Left colon (tissue), 2 donors: ENCODE measurements at regions not wholly inside any gene's neighbourhood (a gene's known extent, or its start where the extent isn't known, plus 50 kb on each side); places are given as distances from the start of the nearest gene placed in this dataset.

Source experiments
- ATAC-seq: fragments of 200-7000 bp; cut with Tn5 transposase; one replicate; pipeline ENCODE4 v1.9.1; 2020; ENCODE audit warnings: mild to moderate bottlenecking, moderate library complexity
- DNase-seq, 2 donors: peaks; one replicate each; pipeline ENCODE4 v3.0.0-alpha.2; 2020
- intact Hi-C, 2 donors: fragments of 100-400 bp; cut with DNase I in 1 of 2; cut with micrococcal nuclease in 1 of 2; formaldehyde crosslinking; loops; one replicate each; pipeline versions ENCODE4 v1.11.2 to v1.14.0; 2022; cut with DNase I, micrococcal nuclease
- donor health status: DM: no; HTN: no; CAD: no.
- donor health status: DM: yes; HTN: yes; CAD: no.

DNA sequence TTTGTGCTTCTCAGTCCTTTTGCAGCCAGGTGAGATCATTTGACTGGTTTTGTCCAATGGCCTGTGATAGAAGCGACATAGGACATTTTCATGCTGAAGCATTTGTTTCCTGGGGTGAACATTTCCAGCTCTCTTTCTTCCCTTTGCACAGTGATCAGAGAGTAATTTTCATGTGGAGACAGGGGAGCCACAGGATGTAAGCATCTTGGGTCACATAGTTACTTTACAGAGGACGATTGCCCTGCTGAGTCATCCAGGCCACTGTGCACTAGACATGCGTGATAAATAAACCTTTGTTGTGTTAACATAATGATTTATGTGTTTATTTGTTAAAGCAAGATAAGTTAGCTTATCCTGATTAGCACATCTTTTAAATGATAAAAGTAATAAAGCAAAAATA is 263.5 kb upstream of the CCDC179 start:
- intact Hi-C loops: no loop called here
- DNase-seq: no peak
- peak; percentile 60 for ATAC-seq

DNA sequence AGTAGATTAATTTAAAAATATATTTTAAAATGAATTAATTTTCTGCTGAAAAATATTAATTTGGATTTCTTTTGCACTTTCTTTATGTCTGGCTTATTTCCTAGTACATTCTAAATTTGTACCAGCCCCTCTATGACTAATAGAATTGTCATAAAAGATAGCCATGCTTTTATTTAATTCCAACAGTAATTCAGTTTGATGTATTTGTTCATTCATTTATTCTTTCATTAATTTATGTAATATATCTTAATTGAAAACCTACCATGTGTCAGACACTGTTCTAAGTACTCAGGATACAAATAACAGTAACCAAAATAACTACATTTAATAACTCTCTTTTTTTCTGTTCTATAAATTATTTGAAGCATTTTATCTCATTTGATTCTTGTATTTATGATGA is 264.0 kb upstream of the CCDC179 start:
- intact Hi-C loops: no loop called here
- no peak for ATAC-seq
- DNase-seq: no peak

DNA sequence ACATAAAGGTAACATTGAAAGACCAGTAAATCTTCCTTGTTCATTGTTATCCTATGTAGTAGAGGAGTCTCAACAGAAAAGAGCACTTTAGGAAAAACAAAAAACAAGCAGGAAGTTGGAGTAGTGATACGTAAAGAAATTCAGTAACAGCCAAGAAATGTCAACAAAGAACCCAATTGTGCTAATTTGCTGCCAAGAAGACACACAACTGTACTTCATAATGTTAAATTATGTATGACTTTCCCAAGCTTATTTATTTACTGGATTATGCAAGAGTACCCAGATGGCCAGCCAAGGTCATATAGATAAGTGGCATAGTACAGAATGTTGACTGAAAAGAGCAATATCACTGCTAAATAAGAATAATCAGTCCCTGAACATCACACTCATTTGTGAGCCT is 264.7 kb upstream of the CCDC179 start:
- ATAC-seq: peak; percentile 71
- intact Hi-C loops: no loop called here
- no peak for DNase-seq

DNA sequence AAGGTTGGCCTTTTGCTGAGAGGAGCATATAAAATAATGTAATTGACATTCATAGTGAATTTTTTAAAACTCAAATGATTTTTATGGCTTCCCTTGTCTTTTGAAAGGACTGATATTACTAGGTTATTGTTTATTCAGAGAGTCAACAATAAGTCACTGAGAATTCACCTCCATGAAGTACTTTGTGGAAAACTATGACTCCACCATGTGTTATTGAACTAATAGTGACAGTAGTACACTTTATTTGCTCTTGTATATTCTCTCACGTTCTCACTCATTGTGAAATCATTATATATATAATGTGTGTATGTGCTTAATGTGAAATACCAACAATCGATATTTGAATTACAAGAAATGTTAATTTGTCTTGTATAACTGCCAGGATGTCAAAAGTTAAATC is 267.4 kb upstream of the CCDC179 start:
- intact Hi-C loops: no loop called here
- ATAC-seq (no peak), DNase-seq (no peak)

DNA sequence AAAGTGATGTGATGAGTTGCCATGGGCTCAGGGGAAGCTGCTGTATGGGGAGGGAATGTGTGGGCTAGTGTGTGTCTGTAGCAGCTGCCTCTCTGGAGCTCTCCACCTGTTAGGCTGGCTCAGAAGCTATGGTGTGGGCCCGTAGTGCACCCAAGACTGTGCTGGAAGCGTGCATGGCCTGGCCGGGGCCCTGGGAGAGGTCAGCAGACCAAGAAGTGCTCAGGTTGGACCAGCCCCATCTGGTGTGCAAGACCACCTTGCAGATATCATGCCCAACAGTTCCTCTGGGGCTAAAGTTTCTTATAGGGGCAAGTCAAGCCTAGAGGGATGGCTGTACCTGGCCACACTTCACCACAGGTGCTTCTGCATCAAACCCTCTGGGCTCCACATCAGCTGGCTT is 274.4 kb upstream of the CCDC179 start:
- DNase-seq (no peak), ATAC-seq (no peak)
- intact Hi-C loops: no loop called here

DNA sequence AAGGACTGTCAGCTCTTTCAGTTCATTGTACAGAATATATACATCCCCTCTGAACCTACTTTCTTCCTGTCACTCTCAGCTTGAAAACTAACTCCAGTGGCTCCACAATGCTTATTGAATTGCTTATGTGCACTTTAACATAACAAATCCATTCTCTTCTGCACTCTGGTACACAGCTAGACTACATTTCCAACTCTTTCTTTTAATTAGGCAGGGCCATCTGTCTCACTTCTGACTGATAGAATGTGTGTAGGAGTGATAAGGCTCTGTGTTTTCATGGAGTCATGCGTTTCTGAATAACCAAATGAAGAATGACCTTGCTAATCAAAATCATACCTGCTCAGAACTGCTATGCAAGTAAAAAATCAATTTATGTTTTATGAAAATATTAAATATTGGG is 278.5 kb upstream of the CCDC179 start:
- intact Hi-C loops: no loop called here
- ATAC-seq: no peak
- no peak for DNase-seq

DNA sequence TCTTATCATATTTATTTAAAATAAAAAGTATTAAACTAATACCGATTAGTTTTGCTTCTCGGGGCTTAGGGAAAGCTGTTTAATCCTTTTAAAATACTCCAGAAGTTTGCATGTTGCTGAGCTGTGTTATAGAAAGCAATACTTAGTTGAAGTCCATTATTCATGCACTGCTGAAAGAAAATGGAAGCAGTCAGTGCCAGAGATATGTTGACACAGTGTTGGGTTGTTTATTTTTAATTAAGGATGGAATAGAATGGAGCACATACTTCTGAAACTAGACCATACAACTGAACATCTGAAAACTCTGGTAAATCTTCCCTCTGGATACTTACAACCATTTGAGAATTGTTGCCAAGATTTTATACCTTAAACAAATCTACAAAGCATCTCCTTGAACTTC is 282.7 kb upstream of the CCDC179 start:
- no peak for ATAC-seq
- no peak for DNase-seq
- intact Hi-C loops: no loop called here

DNA sequence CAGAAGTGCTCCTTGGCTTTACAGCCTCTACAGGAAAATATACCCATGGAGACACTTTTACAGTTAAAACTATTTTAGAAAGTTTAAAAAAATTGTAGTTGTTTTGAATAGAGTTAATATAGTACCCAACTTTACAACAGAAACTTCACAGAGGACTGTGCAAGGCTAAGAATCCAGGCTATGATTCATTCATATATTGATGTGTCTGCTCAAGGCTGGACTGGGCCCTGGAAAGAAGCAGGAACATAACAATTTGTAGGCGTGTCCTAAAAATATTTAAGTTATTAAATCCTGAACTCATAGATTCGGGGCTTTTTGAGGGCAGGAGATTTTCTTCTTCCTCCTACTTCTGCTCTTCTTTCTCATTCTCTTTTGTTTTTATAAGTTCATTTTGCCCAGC is 291.5 kb upstream of the CCDC179 start:
- no peak for DNase-seq
- no peak for ATAC-seq
- intact Hi-C loops: no loop called here

DNA sequence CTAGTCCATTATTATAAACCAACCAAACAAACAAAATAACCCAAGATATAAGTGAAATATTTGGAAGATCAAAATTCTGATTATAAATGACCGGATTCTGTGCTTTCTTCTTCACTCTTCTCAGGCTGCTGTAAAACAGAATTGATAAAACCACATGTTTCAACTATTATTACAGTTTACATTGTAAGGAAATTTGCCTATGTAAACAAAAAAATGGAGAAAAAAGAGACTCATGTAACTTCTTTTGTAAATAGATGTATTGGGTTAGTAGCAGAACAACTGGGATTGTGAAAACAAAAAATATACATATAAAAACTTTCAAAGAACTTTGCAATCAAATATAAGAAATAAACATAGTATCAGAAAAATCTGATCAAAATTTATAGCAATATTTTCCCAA is 295.2 kb upstream of the CCDC179 start:
- ATAC-seq: no peak
- DNase-seq: no peak
- intact Hi-C loops: no loop called here

DNA sequence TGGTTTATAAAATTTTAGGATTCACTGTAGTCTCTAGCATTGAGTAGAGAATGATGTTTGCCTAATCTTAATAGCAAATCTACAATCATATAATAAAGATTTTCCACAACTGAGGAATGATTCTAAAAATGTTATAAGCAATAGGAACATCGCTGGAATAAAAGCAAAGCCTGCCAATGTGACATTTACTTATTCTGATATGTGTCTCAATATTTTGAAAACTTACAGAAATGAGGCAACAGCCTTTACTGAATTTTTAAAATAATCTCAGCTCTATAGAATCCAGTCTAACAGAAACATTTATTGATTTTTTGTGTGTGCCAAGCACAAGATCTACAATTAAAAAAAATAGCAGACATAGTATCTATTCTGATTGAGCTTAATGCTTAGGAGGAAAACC is 303.7 kb upstream of the CCDC179 start:
- DNase-seq (no peak), ATAC-seq (no peak)
- intact Hi-C loops: no loop called here

DNA sequence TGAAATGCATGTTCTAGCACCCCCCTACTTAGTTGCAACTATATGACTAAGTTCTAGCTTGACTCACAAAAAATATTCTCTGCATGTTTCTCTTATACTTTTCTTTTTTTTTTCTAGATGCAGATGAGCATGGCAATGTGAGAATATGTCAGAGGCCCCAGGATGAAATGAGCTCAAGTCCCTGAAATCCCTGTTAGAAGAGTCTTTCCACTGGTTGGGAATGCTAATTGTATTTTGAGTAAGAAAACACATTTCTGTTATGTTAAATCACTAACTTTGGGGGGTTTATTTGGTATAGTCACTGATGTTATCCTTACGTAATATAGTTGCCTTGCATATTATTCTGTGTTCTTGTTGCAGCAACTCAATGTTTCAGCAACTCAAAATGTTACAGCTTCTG is 306.1 kb upstream of the CCDC179 start:
- DNase-seq (no peak), ATAC-seq (no peak)

DNA sequence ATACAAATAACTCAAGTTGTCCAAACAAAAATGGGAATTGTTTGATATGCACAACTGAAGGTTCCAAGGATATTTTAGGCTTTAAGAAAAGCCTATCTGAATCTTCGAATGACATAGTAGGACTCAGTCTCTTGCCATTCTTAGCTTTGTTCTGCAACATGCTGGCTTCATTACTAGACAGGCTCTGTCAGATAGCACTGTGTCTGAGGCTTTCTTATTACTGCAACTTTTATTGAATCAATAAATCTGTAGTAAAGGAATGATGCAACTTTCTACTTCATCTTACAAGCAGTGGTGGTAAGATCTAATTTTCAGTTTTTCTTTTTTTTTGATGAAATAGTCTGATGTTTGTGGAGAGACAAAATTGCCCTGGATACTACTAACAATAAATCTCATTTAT is 319.3 kb upstream of the CCDC179 start:
- no peak for DNase-seq
- intact Hi-C loops: no loop called here
- no peak for ATAC-seq

More for the DNA sequence above, 306.1 kb upstream of the CCDC179 start:
- intact Hi-C loops: no loop called here

DNA sequence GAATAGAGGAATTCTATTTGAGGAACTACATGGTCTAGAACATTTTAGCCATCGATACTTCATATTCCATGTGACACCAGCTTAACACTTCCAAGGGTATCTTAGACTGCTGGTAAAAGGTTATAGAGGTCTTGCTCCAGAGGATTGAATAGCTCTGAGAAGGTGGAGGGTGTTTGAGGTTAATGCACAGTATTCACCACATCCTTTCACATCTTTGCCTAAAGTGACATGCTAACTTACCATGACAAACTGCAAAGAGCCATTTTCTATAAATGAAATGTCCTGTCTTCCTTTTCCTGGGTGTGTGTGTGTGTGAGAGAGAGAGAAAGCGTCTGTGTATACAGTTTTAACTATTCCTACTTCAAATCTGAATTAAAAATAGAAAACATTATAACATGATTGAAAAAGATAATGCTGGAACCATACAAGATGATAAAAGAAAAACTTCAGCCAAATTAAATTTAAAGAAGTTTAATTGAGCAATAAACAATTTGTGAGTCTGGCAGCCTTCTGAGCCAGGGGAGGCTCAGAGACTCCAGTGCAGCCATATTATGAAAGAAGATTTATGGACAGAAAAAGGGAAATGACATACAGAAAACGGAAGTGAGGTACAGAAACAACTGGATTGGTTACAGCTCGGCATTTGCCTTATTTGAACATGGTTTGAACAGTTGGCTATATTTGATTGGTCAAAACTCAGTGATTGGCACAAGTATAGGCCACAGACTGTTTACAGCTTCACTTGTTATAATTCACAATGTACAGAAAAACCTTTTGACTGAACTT is 320.9 kb upstream of the CCDC179 start:
- ATAC-seq (no peak), DNase-seq (no peak)
- intact Hi-C loops: no loop called here

DNA sequence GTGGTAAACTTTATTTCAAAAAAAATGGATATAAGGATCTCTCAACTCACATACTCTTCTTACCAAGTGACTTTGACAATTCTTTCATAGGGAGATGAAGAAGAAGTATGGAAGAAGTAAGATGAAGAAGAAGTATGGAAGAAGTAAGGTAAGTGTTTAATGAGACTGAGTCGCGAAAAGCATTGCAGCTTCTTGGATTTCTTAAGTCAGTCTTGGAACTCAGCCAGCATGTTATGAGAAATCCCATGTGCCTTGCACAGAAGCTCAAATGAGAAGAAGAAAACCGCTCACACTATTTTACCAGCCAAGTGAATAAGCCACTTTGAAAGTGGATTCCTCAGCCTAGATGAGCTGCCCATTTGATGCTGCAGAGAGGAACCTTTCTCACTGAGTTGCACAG is 332.0 kb upstream of the CCDC179 start:
- intact Hi-C loops: no loop called here
- ATAC-seq (no peak), DNase-seq (no peak)

DNA sequence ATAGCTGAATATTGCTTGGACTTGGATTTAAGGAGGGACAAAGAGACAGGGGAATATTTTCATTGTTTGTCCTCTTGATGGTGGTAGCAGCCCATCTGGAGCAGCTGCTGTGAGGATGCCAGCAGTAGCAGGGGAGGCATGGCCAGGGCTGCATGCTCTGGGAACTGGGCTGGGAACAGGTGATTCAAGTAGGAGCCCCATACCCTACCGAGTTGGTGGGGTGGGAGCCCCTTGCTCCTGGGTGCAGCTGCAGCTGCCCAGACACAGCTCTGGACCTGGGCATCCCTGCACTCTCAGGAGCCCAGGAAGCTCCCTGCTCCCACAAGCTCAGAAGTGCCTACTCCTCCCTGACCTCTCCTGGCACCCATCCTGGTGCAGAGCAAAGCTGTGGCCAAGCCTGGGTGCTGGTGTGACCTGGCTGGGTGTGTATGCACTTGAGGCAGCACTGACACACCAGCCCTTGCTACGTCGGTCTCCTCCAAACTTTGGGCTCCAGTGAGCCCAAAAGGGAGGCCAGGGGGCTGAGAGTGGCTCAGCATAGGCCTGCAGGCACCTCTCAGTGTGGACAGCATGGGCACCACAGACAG is 341.8 kb upstream of the CCDC179 start:
- DNase-seq: no peak
- intact Hi-C loops: no loop called here
- no peak for ATAC-seq

DNA sequence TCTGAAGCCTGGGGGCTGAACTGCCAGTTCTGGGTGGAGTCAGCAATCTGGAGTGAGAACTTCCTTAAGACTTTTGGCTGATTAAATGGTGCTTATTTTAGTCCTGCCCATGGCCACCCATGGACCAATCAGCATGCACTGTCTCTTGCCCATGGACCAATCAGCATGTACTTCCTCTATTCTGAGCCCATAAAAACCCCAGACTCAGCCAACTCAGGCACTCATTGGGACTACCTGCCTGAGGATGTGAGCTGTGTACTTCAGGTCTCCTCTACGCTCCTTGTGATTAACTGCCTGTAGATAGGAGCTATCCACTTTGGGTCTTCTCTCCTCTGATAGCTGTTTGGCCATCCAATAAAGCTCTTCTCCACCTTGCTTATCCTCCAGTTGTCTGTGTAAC is 342.3 kb upstream of the CCDC179 start:
- DNase-seq (no peak), ATAC-seq (no peak)
- intact Hi-C loops: no loop called here

DNA sequence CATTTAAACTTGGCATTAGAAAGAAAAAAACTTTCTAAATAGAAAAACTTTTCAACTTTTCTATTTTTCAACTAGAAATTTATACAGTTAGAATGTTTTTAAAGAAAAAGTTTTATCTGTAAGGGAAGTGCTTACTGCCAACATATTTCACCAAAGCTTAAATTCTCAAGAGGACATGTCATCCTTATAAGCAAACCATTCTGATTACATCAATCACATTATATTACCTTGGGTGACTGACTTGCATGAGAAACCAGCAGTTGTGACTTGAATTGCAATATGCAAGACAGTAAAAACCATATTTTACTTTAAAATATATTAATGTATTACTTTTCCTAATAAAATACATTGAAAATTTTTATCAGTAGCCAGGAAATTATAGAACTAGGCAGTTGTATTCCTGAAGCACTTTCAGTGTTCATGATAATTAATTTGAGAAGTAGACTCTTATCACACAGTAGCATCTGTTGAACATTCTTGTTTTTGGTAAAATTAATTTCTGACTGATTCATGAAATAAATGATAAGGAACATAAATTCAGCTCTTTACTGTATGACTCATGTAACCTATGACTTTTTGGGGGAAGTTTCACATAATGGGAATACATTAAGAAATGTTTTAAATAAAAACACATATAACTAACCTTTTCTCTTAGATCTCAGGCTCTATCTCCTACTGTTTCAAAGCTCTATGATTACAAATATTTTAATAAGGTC is 345.0 kb upstream of the CCDC179 start:
- intact Hi-C loops: no loop called here
- ATAC-seq (no peak), DNase-seq (no peak)

DNA sequence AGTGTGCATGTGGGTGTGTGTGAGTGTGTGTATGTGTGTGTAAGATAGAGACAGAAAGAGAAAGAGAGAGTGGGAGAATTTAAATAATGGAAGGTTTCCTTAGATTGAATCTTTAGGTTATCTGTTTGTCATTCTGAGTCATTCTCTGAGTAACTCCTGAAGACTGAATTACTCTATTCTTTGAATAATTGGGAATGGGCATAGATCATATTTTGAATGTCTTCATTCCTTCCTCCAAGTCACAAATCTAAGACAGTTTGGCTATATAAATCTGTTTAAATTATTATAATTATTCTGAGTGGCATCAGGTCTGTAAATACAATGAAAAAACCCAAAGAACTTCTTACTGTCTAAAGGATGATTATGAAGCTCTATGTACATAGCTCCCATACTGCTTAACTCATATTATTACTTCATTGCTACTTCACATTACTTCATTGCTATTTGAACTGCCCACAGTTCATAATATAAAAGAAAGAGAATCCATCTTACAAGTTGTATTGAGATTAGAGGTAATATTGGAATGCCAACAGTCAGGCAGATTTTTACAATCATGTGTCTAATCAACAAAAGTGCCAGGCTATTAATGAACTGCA is 346.6 kb upstream of the CCDC179 start:
- intact Hi-C loops: no loop called here
- ATAC-seq: no peak
- no peak for DNase-seq

DNA sequence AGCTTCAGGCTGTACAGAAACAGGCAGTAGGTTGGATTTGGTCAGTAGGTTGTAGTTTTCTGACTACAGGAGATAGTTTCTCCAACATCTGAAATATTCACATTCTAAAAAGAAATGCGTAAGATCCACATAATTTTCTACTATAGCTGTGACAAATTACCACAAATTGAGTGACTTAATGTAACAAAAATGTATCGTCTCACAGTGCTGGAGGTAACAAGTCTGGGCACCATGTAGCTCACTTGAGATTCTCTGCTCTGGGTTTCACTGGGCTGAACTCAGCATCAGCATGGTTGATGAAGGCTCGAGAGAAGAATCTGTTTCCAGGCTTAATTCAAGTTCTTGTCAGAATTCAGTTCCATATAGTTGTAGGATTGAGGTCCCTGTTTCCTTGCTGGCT is 350.9 kb upstream of the CCDC179 start:
- no peak for DNase-seq
- ATAC-seq: no peak
- intact Hi-C loops: no loop called here

DNA sequence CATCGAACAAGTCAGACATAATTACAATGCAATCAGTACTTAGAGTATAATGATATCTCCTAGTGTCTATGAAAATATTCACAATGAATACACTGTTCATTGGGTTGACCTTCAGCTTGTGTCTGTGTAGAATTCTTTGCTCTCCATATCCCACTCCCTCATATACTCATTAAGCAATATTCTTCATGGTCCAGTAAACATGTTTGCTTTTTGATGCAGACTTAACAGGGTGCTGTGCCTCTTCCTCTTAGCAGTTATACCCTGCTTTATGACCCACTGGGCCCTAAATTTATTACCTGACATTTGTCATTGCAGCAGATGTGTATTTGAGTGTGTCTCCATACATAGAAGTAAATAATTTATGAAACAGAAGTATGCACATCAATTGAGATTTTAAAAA is 352.5 kb upstream of the CCDC179 start:
- intact Hi-C loops: no loop called here
- ATAC-seq (peak; percentile 97), DNase-seq (no peak)
